GM13977 (cell line): ENCODE measurements at regions not wholly inside any gene's neighbourhood (a gene's known extent, or its start where the extent isn't known, plus 50 kb on each side); places are given as distances from the start of the nearest gene placed in this dataset.

ENCODE experiments used
- DNase-seq: peaks from one replicate; pipeline ENCODE4 v3.0.0; 2012; ENCODE audit warnings: low spot score
- in situ Hi-C: fragments of 300-500 bp; cut with MboI; formaldehyde crosslinking; loops from one replicate; pipeline ENCODE4 v1.12.0; 2022; ENCODE audit warnings: low sequenced_read_pairs, low pct_unique_long_range_greater_than_20kb, mixed read lengths, inconsistent platforms; ENCODE audit not compliant: unreplicated experiment
- TF ChIP-seq, protein P1 (sequence below): IDR thresholded peaks from 2 replicates; pipeline ENCODE4 v1.5.1; 2012; ENCODE audit warnings: mild to moderate bottlenecking, control low read depth; ENCODE audit not compliant: insufficient read depth; ENCODE audit errors: extremely low read depth, missing control alignments

DNA sequence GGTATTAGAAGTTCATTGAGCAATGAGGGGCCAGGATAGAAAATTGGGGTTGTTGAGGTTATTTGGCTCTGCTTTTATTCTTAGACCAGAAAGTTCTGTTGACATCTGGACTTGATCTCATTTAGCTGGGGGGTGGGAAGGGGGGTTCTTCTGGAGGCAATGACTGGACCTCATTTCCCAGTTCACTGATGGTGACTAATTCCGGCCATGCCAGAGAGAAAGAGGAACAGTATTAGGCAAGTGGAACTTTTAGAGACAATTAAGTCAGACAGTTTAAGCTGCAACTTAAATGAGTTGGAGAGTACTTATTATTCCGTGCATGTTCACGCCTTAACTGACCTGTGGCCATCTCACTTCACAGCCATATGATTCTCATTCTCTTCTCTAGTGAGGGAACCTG is 512.5 kb downstream of the REEP3 start:
- no peak for DNase-seq
- in situ Hi-C loops, result no loop called here
- TF ChIP-seq, protein P1, sequence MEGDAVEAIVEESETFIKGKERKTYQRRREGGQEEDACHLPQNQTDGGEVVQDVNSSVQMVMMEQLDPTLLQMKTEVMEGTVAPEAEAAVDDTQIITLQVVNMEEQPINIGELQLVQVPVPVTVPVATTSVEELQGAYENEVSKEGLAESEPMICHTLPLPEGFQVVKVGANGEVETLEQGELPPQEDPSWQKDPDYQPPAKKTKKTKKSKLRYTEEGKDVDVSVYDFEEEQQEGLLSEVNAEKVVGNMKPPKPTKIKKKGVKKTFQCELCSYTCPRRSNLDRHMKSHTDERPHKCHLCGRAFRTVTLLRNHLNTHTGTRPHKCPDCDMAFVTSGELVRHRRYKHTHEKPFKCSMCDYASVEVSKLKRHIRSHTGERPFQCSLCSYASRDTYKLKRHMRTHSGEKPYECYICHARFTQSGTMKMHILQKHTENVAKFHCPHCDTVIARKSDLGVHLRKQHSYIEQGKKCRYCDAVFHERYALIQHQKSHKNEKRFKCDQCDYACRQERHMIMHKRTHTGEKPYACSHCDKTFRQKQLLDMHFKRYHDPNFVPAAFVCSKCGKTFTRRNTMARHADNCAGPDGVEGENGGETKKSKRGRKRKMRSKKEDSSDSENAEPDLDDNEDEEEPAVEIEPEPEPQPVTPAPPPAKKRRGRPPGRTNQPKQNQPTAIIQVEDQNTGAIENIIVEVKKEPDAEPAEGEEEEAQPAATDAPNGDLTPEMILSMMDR, result no peak

DNA sequence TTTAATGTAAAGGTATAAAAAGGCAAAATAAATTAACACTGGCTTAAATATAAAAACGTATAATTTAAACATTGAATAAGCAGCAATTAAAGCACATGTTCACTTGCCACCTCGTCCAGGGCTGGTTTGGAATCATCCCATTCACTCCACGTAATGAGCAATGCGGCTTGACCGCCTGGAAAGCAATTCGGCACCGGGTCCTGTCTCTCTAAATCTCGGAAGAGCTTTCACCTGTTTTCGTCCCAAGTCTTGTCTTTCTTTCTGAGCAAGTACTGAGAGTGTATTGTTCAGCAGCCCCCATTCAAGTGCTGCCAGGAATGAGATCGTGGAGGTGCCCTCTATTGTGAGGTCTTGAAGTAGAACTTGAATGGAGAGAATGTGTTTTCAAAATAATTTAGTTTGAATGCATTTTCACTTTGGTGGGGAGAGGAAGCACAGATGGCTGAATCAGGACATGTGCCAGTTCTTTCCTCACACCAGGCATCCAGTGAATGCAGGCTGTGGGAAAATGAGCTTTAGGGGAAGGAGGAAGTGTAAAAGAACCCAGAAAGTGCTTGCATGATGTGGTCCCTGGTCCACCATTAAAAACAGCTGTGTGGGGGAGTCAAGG is 515.2 kb downstream of the REEP3 start:
- in situ Hi-C loops, result no loop called here
- TF ChIP-seq, protein P1, result no peak
- no peak for DNase-seq

DNA sequence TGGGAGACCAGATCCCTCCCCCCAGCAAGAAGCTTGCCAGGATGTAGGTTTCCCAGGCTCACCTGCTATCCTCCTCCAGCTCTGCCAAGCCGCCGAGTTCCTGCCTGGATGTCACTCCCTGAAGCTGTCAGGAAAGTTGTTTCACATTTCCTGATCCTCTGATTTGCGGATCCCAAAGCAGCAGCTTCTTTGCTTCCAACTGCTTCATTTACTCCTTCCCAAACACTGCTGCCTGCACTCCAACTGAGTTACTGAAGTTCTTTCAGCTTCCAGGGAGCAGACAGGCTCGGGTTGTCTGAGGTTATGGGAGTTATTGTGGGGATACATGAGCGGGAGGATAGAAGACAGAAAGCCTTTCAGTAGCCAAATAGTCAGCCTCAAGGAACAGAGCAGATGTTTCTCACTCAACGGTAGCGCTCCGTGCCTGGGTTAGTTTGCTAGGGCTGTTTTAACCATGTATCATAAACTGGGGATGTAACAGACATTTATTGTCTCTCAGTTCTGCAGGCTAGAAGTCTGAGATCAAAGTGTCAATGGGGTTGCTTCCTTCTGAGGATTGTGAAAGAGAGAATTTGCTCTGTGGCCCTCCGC is 516.0 kb downstream of the REEP3 start:
- DNase-seq, result no peak
- in situ Hi-C loops, result no loop called here
- TF ChIP-seq, protein P1, result no peak

DNA sequence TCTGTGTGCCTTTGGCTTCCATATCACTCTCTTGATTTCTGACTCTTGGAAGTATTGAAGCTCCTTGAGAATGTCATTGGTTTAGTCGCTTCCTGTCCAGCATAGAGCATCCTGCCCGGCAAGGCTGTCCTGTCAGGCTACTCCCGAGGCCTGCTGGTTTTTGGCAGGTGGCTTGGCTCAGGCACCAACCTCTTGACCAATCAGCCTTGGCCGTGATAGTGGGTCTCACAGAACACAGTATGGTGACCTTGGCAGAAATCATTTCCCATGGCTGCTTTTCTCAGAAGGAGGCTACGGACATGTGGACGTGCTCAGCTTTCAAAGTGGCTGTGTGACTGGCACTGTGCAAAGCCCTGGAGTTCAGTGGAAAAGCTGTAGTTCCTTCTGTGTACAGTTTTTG is 516.9 kb downstream of the REEP3 start:
- in situ Hi-C loops, result no loop called here
- DNase-seq, result no peak
- TF ChIP-seq, protein P1, result no peak

DNA sequence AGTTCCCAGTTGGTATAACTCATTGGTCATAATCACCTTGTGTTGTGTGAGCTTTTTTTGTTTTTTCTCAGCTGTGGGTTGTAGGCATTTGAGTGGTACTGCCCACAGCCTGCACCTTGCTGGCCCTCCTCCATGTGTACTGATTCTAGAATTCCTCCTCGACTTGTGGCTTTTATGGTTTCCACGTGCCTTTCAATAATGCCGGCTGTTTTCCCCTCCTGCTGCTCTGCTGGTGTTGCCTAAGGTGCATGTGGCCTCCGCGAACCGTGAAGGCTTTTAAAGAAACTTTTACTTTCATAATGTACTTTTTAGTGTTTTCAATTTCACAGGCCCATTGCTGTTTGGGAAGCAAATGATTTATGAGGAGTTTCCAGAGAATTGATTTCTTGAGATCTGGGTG is 518.0 kb downstream of the REEP3 start:
- no peak for DNase-seq
- in situ Hi-C loops, result no loop called here
- TF ChIP-seq, protein P1, result no peak

DNA sequence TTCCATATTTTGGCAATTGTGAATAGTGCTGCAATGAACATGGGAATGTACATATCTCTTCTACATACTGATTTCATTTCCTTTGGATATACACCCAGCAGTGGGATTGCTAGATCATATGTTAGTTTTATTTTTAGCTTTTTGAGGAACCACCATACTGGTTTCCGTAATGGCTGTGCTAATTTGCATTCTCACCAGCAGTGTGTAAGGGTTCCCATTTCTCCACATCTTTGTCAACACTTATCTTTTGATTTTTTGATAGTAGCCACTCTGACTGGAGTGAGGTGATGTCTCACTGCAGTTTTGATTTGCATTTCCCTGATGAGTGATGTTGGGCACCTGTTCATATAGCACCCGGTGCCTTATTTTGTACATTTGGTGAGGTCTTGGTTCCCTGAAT is 519.6 kb downstream of the REEP3 start:
- TF ChIP-seq, protein P1, result no peak
- in situ Hi-C loops, result no loop called here
- no peak for DNase-seq
